Caco-2 (cell line): ENCODE measurements at regions not wholly inside any gene's neighbourhood (a gene's known extent, or its start where the extent isn't known, plus 50 kb on each side); places are given as distances from the start of the nearest gene placed in this dataset.

Source experiments
- BruUV-seq: library from RNA; stranded (reverse); fragments of 400-500 nt; replicated peaks from 2 replicates; lab custom pipeline; 2021; lab: Mats Ljungman, UMichigan
- CTCF ChIA-PET: fragments of 300-600 bp; sonication (Branson Sonifier 250); formaldehyde crosslinking; loops from one replicate; lab custom pipeline; 2022; ENCODE audit warnings: antibody characterized with exemption; lab: Charles Lee
- POLR2A ChIA-PET: fragments of 300-600 bp; sonication (Branson Sonifier 250); formaldehyde crosslinking; loops from one replicate; lab custom pipeline; 2022; ENCODE audit warnings: antibody characterized with exemption; lab: Charles Lee
- DNase-seq, 2 experiments: peaks; one replicate each; pipeline versions ENCODE4 v3.0.0 to v3.0.0-alpha.2; 2020 to 2022
- H3K27me3 ChIP-seq: replicated peaks from 2 replicates; pipeline ENCODE4 v1.6.0; 2011; ENCODE audit warnings: low read length; ENCODE audit not compliant: control insufficient read depth, insufficient read depth
- H3K36me3 ChIP-seq: 2 replicates; pipeline ENCODE4 v1.5.1; 2011; ENCODE audit warnings: low read length; ENCODE audit not compliant: control insufficient read depth, insufficient read depth
- H3K4me1 ChIP-seq: fragments of 250-450 bp; sonication (Bioruptor Pico); 2 replicates; pipeline ENCODE4 v1.5.1; 2020; ENCODE audit warnings: mild to moderate bottlenecking
- H3K4me3 ChIP-seq: 2 replicates; pipeline ENCODE4 v1.5.1; 2011; ENCODE audit warnings: low read depth, mild to moderate bottlenecking, control low read depth, low read length
- H3K9me3 ChIP-seq: fragments of 250-450 bp; sonication (Bioruptor Pico); 2 replicates; pipeline ENCODE4 v1.5.1; 2020; ENCODE audit warnings: mild to moderate bottlenecking, moderate library complexity
- H3K27ac Mint-ChIP-seq: one replicate; pipeline ENCODE4 v1.8.0; 2022; ENCODE audit warnings: mixed read lengths; ENCODE audit not compliant: unreplicated experiment
- H3K27me3 Mint-ChIP-seq: one replicate; pipeline ENCODE4 v1.8.0; 2022; ENCODE audit warnings: mixed read lengths; ENCODE audit not compliant: insufficient read depth, unreplicated experiment
- H3K36me3 Mint-ChIP-seq: one replicate; pipeline ENCODE4 v1.8.0; 2022; ENCODE audit warnings: mild to moderate bottlenecking, mixed read lengths; ENCODE audit not compliant: insufficient read depth, unreplicated experiment
- H3K4me1 Mint-ChIP-seq: one replicate; pipeline ENCODE4 v1.8.0; 2022; ENCODE audit warnings: low read depth, mixed read lengths; ENCODE audit not compliant: unreplicated experiment
- H3K4me3 Mint-ChIP-seq: one replicate; pipeline ENCODE4 v1.8.0; 2022; ENCODE audit warnings: mild to moderate bottlenecking, moderate library complexity, mixed read lengths; ENCODE audit not compliant: unreplicated experiment
- H3K9me3 Mint-ChIP-seq: one replicate; pipeline ENCODE4 v1.8.0; 2022; ENCODE audit warnings: mixed read lengths; ENCODE audit not compliant: unreplicated experiment
- CTCF ChIP-seq, 2 experiments: fragments of 200-600 bp in 1 of 2; IDR thresholded peaks; 1 replicate in 1 of 2; 2 replicates in 1 of 2; pipeline versions ENCODE4 v1.5.1 to v1.8.0; 2011 to 2022; ENCODE audit warnings: antibody characterized with exemption in 1 of 2, control low read depth in 1 of 2, inconsistent platforms in 1 of 2, low read depth in 1 of 2, low read length in 1 of 2, mild to moderate bottlenecking in 1 of 2, moderate library complexity in 1 of 2; ENCODE audit not compliant: insufficient read depth in 1 of 2, severe bottlenecking in 1 of 2, unreplicated experiment in 1 of 2
- intact Hi-C: fragments of 100-400 bp; cut with micrococcal nuclease; formaldehyde crosslinking; loops from one replicate; pipeline ENCODE4 v1.10.0; 2022; ENCODE audit not compliant: unreplicated experiment

GRCh38 chr2:226064932-226065570, 665.5 kb downstream of the NYAP2 start:
- no peak for TF ChIP-seq CTCF (IDR thresholded peaks at IDR 0.05; ENCODE audit: insufficient read depth in 1 of 2, low read depth in 1 of 2, low read length in 1 of 2, severe bottlenecking in 1 of 2, unreplicated experiment in 1 of 2)
- Histone ChIP-seq H3K36me3 (no peaks in the 10 kb centered on the region), H3K27me3 (no peaks in the 10 kb centered on the region), H3K9me3 (no peaks in the 10 kb centered on the region), H3K4me1 (no peaks in the 10 kb centered on the region), H3K4me3 (no peak overlapping the region)
- Mint-ChIP-seq H3K4me3 (no peak overlapping the region), H3K27me3 (no peaks in the 10 kb centered on the region), H3K27ac (no peak overlapping the region), H3K4me1 (no peaks in the 10 kb centered on the region), H3K9me3 (no peaks in the 10 kb centered on the region), H3K36me3 (no peaks in the 10 kb centered on the region)
- no TSS peak for BruUV-seq
- intact Hi-C loops: no loop called here
- DNase-seq: no peak
- ChIA-PET POLR2A (no interaction called here), CTCF (no interaction called here)

GRCh38 chr2:226063704-226064440, 664.4 kb downstream of the NYAP2 start:
- DNase-seq: no peak

More at GRCh38 chr2:226063704-226064440, 664.4 kb downstream of the NYAP2 start:
- Mint-ChIP-seq H3K4me3 (no peak overlapping the region), H3K9me3 (no peaks in the 10 kb centered on the region), H3K27me3 (no peaks in the 10 kb centered on the region), H3K27ac (no peak overlapping the region), H3K36me3 (no peaks in the 10 kb centered on the region), H3K4me1 (no peaks in the 10 kb centered on the region)
- no TSS peak for BruUV-seq
- Histone ChIP-seq H3K27me3 (no peaks in the 10 kb centered on the region), H3K4me3 (no peak overlapping the region), H3K4me1 (no peaks in the 10 kb centered on the region), H3K9me3 (no peaks in the 10 kb centered on the region), H3K36me3 (no peaks in the 10 kb centered on the region)
- ChIA-PET POLR2A (interaction anchor here (0.6 kb wide), 1 partner anchor 33 kb away, joined by 3 read pairs; no protein-coding TSS in a partner anchor), CTCF (no interaction called here)
- intact Hi-C loops: no loop called here
- TF ChIP-seq CTCF (IDR thresholded peaks at IDR 0.05; ENCODE audit: insufficient read depth in 1 of 2, low read depth in 1 of 2, low read length in 1 of 2, severe bottlenecking in 1 of 2, unreplicated experiment in 1 of 2): no peak
